ENCODE measurements at regions not wholly inside any gene's neighbourhood (a gene's known extent, or its start where the extent isn't known, plus 50 kb on each side); places are given as distances from the start of the nearest gene placed in this dataset.

DNA sequence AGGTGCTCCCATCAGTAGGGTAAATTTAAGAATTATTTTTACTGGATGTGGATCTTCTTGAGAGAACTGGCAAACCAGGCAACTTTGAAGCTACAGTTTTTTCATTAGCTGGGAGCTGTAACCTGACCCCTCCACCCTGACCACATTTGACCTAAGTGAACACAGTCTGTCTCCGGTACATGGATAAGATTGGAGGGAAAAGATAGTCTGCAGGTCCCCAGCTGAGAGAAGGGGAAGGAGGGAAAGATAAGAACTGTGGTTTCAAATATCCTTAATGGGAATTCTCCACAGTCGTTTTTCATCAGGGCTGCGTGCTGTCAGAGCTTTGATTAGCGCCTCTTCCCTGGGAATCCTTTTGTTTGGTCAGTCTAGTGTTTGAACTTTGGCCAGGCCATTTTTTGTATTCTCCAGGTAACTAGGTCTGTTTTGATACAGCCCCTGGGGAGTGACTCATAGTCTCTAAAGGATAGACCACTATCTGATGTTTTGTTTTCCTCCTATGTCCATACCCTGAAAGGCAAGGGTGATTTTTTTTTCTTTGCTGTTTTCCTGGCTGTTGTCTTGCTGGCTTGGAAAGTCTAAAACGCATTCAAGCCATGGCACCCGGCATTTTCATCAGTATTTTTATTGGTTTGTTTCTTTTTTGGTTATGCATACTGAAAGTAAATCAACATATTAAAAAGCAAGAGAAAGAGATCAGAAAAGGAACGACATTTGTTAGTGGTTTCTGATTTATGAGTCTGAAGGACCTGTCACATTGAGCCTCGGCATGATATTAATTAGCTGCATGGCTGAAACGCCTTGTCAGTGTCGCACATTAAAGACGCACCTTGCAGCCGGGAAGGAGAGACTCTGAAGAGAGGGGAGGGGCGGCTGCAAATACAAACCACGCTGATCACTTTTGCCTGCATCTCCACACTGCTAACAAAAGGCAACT is 183.4 kb upstream of the FN1 start:
- intact Hi-C loops (cut with DNase I): no loop called here
- no peak for DNase-seq (ENCODE audit: low spot score)

DNA sequence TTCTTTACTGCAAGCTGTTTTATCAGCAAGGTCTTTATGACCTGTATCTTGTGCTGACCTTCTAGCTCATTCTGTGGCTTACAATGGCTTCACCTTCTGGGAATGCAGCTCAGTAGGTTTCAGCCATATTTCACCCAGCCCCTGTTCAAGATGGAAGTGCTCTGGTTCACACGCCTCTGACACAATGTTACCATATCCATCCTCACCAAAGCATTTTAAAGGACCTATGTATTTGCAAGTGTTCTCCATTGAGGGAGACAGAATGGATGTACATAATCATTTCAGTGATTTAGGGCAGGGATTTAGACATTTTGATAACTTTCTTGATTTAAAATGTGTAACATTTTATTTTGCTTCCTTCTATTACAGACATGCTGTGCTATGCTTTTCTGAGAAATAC is 182.3 kb upstream of the FN1 start:
- DNase-seq (ENCODE audit: low spot score): no peak
- intact Hi-C loops (cut with DNase I): no loop called here

DNA sequence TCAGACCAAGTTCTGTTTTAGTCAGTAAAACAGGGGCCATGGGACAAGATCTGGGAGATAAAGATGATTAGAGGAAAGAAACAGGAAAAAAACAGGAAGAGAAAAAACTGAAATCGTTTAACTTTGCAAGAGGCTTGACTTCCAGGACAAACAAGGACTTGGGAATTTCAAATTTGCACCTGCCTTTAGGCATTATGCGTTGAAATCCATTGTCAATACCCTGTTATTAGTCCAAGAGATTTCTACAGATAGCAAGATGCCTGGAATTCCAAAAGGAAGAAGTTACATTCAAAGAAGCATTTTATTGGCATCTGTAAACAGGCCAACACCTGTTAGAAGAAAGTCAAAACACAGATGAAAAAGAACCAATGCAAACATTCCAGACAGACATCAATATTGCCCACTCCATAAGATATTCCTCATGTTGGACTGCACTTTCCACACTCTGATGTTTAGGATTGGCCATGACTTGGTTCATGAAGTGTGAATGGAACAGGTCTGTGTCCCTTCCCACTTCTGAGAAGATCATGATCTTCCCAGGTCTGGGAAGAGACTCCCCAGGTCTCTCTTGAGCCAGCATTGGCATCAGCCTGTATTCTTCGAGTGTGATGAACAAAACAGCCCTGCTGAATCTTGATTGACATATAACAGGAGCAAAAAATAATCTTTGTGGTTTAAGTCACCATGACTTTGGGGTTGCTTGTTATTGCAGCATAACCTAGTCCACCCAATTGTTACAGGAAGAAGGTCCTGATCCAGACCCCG is 181.4 kb upstream of the FN1 start:
- no peak for DNase-seq (ENCODE audit: low spot score)
- intact Hi-C loops (cut with DNase I): no loop called here

DNA sequence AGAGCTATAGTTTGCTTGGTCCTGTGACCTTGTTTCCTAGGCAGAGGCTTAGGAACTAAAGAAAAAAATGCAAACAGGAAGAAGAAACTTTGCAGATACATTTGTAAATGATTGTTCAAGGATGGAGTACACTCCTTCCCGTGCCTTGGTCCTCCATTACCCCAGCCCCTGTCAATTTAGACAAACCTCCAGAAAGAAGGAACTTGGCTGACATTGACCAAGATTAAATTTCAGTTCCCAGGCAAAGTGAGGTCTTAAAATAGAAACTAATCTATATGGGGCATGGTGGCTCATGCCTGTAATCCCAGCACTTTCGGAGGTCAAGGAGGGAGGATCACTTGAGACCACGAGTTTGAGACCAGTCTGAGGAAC is 179.9 kb upstream of the FN1 start:
- intact Hi-C loops (cut with DNase I): no loop called here
- no peak for DNase-seq (ENCODE audit: low spot score)

DNA sequence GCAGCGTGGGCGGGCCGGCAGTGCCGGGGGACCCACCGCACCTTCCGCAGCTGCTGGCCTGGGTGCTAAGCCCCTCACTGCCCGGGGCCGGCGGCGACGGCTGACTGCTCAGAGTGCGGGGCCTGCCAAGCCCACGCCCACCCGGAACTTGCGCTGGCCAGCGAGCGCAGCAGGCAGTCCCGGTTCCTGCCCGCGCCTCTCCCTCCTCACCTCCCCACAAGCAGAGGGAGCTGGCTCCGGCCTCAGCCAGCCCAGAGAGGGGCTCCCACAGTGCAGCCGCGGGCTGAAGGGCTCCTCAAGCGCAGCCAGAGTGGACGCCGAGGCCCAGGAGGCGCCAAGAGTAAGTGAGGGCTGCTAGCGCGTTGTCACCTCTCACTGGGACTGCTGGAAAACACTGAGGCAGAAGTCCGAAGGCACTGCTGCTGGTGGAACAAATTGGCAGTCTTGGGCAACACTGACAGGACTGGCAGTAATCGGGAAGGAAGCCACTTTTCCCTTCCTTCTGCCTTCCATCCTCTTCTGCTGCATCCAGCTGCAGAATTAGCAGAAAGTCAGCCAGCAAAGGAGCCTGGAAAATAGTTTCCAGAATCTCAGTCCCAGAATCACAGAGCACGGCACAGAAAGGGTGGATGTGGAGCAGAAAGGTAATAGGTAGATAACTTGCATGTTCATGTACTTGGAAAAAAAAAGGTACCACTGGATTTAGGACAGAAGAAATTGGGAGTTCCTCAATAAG is 179.4 kb upstream of the FN1 start:
- no peak for DNase-seq (ENCODE audit: low spot score)
- intact Hi-C loops (cut with DNase I): no loop called here

DNA sequence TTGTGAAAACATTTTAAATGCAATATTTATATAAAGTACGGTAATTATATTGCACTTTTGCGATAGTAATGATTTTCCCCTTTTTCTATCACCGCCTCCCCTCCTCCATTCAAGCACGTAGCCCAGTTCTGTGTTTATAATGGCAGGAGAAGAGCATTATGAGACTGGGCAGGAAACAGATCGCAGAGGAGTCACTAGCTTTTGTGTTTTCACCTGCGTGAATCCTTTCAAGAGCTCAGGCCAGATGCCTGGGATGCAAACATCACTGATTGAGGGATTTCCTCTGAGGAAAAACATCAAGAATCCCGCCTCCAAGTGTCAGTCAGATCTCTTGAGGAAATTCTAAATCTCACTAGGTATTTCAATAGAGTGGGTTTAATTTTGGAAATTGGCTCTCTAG is 178.4 kb upstream of the FN1 start:
- no peak for DNase-seq (ENCODE audit: low spot score)
- intact Hi-C loops (cut with DNase I): no loop called here

DNA sequence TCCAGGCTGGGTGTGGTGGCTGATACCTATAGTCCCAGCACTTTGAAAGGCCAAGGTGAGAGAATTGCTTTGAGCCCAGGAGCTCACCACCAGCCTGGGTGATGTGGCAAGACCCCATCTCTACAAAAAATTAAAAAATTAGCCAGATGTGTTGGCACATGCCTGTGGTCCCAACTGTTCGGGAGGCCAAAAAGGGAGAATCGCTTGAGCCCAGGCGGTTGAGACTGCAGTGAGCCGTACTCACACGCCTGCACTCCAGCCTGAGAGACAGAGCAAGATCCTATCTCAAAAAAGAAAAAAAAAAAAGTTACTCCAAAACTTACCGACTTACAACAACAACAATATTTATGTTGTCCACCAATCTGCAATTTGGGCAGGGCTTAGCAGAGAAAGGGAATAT is 178.0 kb upstream of the FN1 start:
- intact Hi-C loops (cut with DNase I): no loop called here
- no peak for DNase-seq (ENCODE audit: low spot score)

GRCh38 chr2:215613280-215613679 is 177.4 kb upstream of the FN1 start:
- intact Hi-C loops (cut with DNase I): no loop called here
- no peak for DNase-seq (ENCODE audit: low spot score)

- DNase-seq (ENCODE audit: low spot score): no peak
- intact Hi-C loops (cut with DNase I): no loop called here
Observed at GRCh38 chr2:215612786-215613185, 176.9 kb upstream of the FN1 start.

DNA sequence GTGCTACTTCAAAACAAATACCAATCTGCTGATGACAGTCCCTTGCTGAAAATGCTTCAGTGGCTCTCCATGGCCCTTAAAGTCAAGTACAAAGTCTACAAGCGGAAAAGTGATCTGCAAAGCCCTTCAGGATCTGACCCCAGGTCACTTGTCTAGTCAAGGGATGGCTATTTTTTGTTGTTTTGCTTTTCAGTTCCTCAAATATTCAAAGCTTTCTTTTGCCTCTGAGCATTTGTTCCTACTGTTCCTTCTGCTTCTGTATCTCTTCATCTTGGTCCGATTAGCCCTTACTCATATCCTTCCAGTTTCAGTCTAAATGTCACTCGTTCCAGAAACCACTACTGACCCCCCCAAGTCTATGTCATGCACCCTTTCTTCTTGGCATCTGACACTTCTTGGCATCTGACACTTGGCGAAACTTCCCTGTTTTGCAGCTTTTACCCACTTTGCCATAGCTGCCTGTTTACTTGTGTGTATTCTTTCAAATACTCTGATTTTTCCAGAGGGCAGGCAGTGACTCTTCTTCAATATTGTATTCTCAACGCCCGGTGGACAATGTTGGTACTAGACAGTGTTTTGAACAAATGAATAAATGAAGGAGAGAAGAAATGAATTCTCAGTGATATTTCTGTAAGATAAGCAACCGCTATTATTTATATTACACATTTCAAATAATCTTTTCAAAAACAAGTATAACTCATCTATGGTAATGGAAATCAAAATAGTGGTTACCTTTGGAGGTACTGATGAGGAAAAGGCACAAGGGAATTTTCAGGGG is 175.9 kb upstream of the FN1 start:
- no peak for DNase-seq (ENCODE audit: low spot score)
- intact Hi-C loops (cut with DNase I): no loop called here

DNA sequence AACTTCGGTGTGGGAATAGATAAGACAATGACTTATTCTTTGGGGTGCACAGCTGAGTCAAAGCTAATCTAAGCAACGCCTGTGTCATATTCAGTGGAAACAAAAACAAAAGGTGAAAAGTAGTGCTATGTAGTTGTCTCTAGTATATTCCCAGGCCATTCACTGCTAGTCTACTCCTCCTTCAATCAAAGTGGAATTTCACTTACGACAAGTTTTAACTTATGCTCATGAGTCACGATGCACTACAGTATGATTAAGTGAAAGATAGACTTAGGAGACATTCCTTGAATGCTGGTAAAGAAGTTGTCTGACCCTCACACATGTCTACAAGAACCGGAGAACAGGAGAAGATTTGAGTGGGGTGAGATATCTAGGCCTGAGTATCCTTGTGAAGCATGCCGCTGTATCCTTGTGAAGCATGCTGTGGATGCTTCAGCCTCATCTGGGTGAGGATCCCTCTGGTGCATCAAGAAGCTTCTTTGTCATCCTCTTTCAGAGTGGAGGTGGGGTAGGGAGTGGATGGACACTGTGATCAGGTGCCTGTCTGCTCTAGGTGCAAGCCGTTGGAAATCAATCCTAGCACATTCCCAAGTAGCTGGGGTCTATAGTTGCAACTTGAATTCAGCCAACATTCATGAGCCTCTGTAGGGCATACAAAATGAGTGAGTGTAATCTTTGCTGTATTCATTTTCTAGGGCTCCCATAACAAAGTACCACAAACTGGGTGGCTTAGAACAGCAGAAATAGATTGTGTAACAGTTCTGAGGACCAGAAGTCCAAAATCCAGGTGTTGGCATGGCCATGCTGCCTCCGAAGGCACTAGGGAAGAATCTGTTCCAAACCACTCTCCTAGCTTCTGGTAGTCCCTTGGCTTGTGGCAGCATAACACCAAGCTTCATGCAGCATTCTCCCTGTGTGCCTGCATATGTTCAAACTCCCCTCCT is 173.5 kb upstream of the FN1 start:
- no peak for DNase-seq (ENCODE audit: low spot score)
- intact Hi-C loops (cut with DNase I): loop anchor here (10.0 kb wide), 1 partner anchor 145 kb away; no protein-coding TSS in a partner anchor

- no peak for DNase-seq (ENCODE audit: low spot score)
- intact Hi-C loops (cut with DNase I): loop anchor here (10.0 kb wide), 1 partner anchor 143 kb away; no protein-coding TSS in a partner anchor
Observed at GRCh38 chr2:215607766-215608165, 171.9 kb upstream of the FN1 start.

DNA sequence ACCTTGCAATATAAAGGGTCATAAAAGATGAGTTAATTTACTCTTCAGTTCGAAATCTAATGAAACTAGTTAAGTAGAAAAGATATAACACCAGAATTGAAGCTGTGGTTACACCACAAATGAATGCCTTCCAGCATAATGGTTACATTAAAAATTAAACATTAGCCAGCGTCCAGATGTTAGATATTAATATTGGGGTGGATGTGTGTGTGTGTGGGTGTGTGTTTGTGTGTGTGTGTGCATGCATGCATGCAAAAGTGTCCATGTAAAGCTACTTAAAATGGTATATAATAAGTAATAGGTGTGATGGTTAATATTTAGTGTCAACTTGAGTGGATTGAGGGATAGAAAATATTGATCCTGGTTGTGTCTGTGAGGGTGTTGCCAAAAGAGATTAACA is 170.4 kb upstream of the FN1 start:
- intact Hi-C loops (cut with DNase I): loop anchor here (10.0 kb wide), 1 partner anchor 141 kb away; no protein-coding TSS in a partner anchor

DNA sequence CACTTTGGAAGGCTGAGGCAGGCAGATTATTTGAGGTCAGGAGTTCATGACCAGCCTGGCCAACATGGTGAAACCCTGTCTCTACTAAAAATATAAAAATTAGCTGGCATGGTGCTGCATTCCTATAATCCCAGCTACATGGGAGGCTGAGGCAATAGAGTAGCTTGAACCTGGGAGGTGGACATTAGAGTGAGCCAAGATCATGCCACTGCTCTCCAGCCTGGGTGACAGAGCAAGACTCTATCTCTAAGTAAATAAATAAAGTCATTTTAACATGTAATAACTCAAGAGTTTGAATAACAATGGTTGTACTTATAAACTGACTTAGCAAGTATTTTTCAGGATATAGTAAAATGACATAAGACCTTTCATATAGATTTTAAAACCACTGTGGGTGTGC is 169.3 kb upstream of the FN1 start:
- no peak for DNase-seq (ENCODE audit: low spot score)
- intact Hi-C loops (cut with DNase I): loop anchor here (10.0 kb wide), 1 partner anchor 140 kb away; no protein-coding TSS in a partner anchor

More for the DNA sequence above, 170.4 kb upstream of the FN1 start:
- no peak for DNase-seq (ENCODE audit: low spot score)

DNA sequence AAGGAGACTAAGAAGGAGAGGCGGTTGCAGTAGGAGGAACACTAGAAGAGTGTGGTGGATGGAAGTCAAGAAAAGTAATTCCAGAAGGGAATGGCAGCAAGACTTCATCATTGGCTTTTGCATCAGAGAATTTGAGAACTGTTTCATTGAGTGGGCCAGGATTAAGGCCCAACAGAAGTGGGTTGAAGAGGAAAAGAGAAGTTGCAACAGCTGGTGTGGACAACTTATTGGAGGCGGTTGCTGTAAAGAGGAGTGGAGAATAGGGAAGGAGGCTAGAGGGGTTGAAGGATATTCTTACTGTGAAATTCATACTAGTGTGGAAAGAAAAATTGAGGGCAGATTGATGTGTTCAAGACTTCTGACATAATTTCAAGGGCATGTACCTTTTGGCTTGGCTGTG is 168.7 kb upstream of the FN1 start:
- intact Hi-C loops (cut with DNase I): loop anchor here (10.0 kb wide), 1 partner anchor 140 kb away; no protein-coding TSS in a partner anchor
- no peak for DNase-seq (ENCODE audit: low spot score)

GRCh38 chr2:215603440-215603839 is 167.6 kb upstream of the FN1 start:
- intact Hi-C loops (cut with DNase I): loop anchor here (10.0 kb wide), 1 partner anchor 139 kb away; no protein-coding TSS in a partner anchor

GRCh38 chr2:215602997-215603396 is 167.1 kb upstream of the FN1 start:
- intact Hi-C loops (cut with DNase I): loop anchor here (10.0 kb wide), 1 partner anchor 138 kb away; no protein-coding TSS in a partner anchor
- DNase-seq (ENCODE audit: low spot score): no peak

More at GRCh38 chr2:215603440-215603839, 167.6 kb upstream of the FN1 start:
- DNase-seq (ENCODE audit: low spot score): no peak

Measured in cardiac septum (tissue), 1 donor.